PC-3 (cell line): ENCODE measurements at regions not wholly inside any gene's neighbourhood (a gene's known extent, or its start where the extent isn't known, plus 50 kb on each side); places are given as distances from the start of the nearest gene placed in this dataset.

Experiments
- ATAC-seq: fragments of 200-7000 bp; cut with Tn5 transposase; 2 replicates; pipeline ENCODE4 v1.9.1; 2020; ENCODE audit warnings: mild to moderate bottlenecking, moderate library complexity
- BruUV-seq: library from RNA; stranded (reverse); fragments of 400-500 nt; replicated peaks from 2 replicates; lab custom pipeline; 2021; lab: Mats Ljungman, UMichigan
- CTCF ChIA-PET: fragments of 300-600 bp; sonication (Branson Sonifier 250); formaldehyde crosslinking; loops from one replicate; lab custom pipeline; 2022; ENCODE audit warnings: antibody characterized with exemption; lab: Charles Lee
- POLR2A ChIA-PET: fragments of 300-600 bp; sonication (Branson Sonifier 250); formaldehyde crosslinking; loops from one replicate; lab custom pipeline; 2022; ENCODE audit warnings: antibody characterized with exemption; ENCODE audit not compliant: unreplicated experiment; lab: Charles Lee
- DNase-seq: peaks from one replicate; pipeline ENCODE4 v3.0.0-alpha.2; 2015
- H2AFZ ChIP-seq: fragments of 300-600 bp; sonication (generic); 2 replicates; pipeline ENCODE4 v1.6.0; 2016; ENCODE audit warnings: antibody characterized with exemption, low read length
- H3F3A ChIP-seq: fragments of 300-600 bp; sonication (generic); one replicate; pipeline ENCODE4 v1.6.0; 2017; ENCODE audit warnings: antibody characterized with exemption, low read length, control low read depth, mild to moderate bottlenecking; ENCODE audit not compliant: unreplicated experiment
- H3K27ac ChIP-seq: fragments of 300-600 bp; sonication (generic); 2 replicates; pipeline ENCODE4 v1.5.1; 2016; ENCODE audit warnings: mild to moderate bottlenecking, low read length
- H3K27me3 ChIP-seq: fragments of 300-600 bp; sonication (generic); 2 replicates; pipeline ENCODE4 v1.6.1; 2016; ENCODE audit warnings: low read length, mixed read lengths
- H3K36me3 ChIP-seq: fragments of 300-600 bp; sonication (generic); 2 replicates; pipeline ENCODE4 v1.6.1; 2016; ENCODE audit warnings: low read depth, mixed run types, low read length, mixed read lengths
- H3K4me1 ChIP-seq: fragments of 300-600 bp; sonication (generic); 2 replicates; pipeline ENCODE4 v1.5.1; 2016; ENCODE audit warnings: low read length; ENCODE audit not compliant: insufficient read depth
- H3K4me2 ChIP-seq: fragments of 300-600 bp; sonication (generic); 2 replicates; pipeline ENCODE4 v1.6.0; 2016; ENCODE audit warnings: low read length
- H3K4me3 ChIP-seq: fragments of 300-600 bp; sonication (generic); 2 replicates; pipeline ENCODE4 v1.5.1; 2016; ENCODE audit warnings: mild to moderate bottlenecking, low read length, mixed read lengths
- H3K79me2 ChIP-seq: fragments of 300-600 bp; sonication (generic); 2 replicates; pipeline ENCODE4 v1.6.1; 2017; ENCODE audit warnings: low read length, mixed read lengths
- H3K9ac ChIP-seq: fragments of 300-600 bp; sonication (generic); 2 replicates; pipeline ENCODE4 v1.6.0; 2016; ENCODE audit warnings: mild to moderate bottlenecking, low read length
- H3K9me2 ChIP-seq: fragments of 300-600 bp; sonication (generic); replicated peaks from 2 replicates; pipeline ENCODE4 v1.6.1; 2016; ENCODE audit warnings: mixed run types, low read length, mixed read lengths
- H3K9me3 ChIP-seq: fragments of 300-600 bp; sonication (generic); 2 replicates; pipeline ENCODE4 v1.6.1; 2016; ENCODE audit warnings: low read length, mixed read lengths
- H4K20me1 ChIP-seq: fragments of 300-600 bp; sonication (generic); 2 replicates; pipeline ENCODE4 v1.6.1; 2016; ENCODE audit warnings: low read length, mixed read lengths
- CTCF ChIP-seq: fragments of 300-600 bp; sonication (generic); conservative IDR thresholded peaks from 2 replicates; pipeline ENCODE4 v1.5.1; 2017; ENCODE audit warnings: antibody characterized with exemption, low read depth, mild to moderate bottlenecking, low read length
- EZH2 ChIP-seq: fragments of 300-600 bp; sonication (generic); IDR thresholded peaks from one replicate; pipeline ENCODE4 v1.6.1; 2017; ENCODE audit warnings: antibody characterized with exemption, mild to moderate bottlenecking, low read length; ENCODE audit not compliant: unreplicated experiment
- EZH2phosphoT487 ChIP-seq: fragments of 300-600 bp; sonication (generic); IDR thresholded peaks from 2 replicates; pipeline ENCODE4 v1.6.1; 2018; ENCODE audit warnings: mild to moderate bottlenecking, antibody characterized with exemption, low read length, borderline replicate concordance
- intact Hi-C: fragments of 100-400 bp; cut with micrococcal nuclease; formaldehyde crosslinking; loops from 2 replicates; pipeline ENCODE4 v1.9.0; 2023

- peak overlapping the region; percentile 5; the same call in 1 of the 2 replicates for H3K9ac ChIP-seq
- no peaks in the 10 kb centered on the region for H3F3A ChIP-seq
- ATAC-seq (peak; percentile 45), DNase-seq (peak; percentile 58)
- H3K79me2 ChIP-seq: no peaks in the 10 kb centered on the region
- peak; percentile 73 for TF ChIP-seq CTCF
- TF ChIP-seq EZH2: no peak
- TF ChIP-seq EZH2phosphoT487: no peak
- H3K4me2 ChIP-seq: peak overlapping the region; percentile 61
- no peaks in the 10 kb centered on the region for H3K9me2 ChIP-seq
- peak overlapping the region; percentile 92 for H2AFZ ChIP-seq
- H4K20me1 ChIP-seq: no peaks in the 10 kb centered on the region
- intact Hi-C loops: no loop called here
- no TSS peak for BruUV-seq
- peaks cover 4% of the 10 kb centered on the region; the same call in 1 of the 2 replicates for H3K4me1 ChIP-seq
- H3K36me3 ChIP-seq: no peaks in the 10 kb centered on the region
- ChIA-PET POLR2A (no interaction called here), CTCF (no interaction called here)
- H3K27ac ChIP-seq: no peak overlapping the region
- H3K27me3 ChIP-seq: no peaks in the 10 kb centered on the region
- peak overlapping the region; percentile 27; the same call in 1 of the 2 replicates for H3K4me3 ChIP-seq
- no peaks in the 10 kb centered on the region for H3K9me3 ChIP-seq
Observed at GRCh38 chr9:107425101-107426025, 64.2 kb downstream of the KLF4 start.

GRCh38 chr9:107423540-107423939 is 66.0 kb downstream of the KLF4 start:
- no peaks in the 10 kb centered on the region for H3K79me2 ChIP-seq
- CTCF ChIA-PET: no interaction called here
- DNase-seq (no peak), ATAC-seq (no peak)
- H3K27me3 ChIP-seq: no peaks in the 10 kb centered on the region
- POLR2A ChIA-PET: no interaction called here
- H3K4me1 ChIP-seq: peaks cover 4% of the 10 kb centered on the region; the same call in 1 of the 2 replicates
- no peaks in the 10 kb centered on the region for H3K36me3 ChIP-seq
- TF ChIP-seq EZH2phosphoT487 (no peak), CTCF (no peak)
- H3K9me3 ChIP-seq: no peaks in the 10 kb centered on the region
- H2AFZ ChIP-seq: no peak overlapping the region
- H3K4me3 ChIP-seq: no peak overlapping the region
- H4K20me1 ChIP-seq: no peaks in the 10 kb centered on the region
- H3K27ac ChIP-seq: no peak overlapping the region
- BruUV-seq: no TSS peak
- no peak overlapping the region for H3K9ac ChIP-seq
- H3F3A ChIP-seq: no peaks in the 10 kb centered on the region
- intact Hi-C loops: loop anchor here (5.0 kb wide), 1 partner anchor 1144 kb away; no protein-coding TSS in a partner anchor
- no peak overlapping the region for H3K4me2 ChIP-seq
- H3K9me2 ChIP-seq: no peaks in the 10 kb centered on the region
